GM23338 (cell line): ENCODE measurements at regions not wholly inside any gene's neighbourhood (a gene's known extent, or its start where the extent isn't known, plus 50 kb on each side); places are given as distances from the start of the nearest gene placed in this dataset.

Source experiments
- ATAC-seq: fragments of 200-7000 bp; cut with Tn5 transposase; 3 replicates; pipeline ENCODE4 v1.9.1; 2020
- DNase-seq: peaks from one replicate; pipeline ENCODE4 v3.0.0-alpha.2; 2015; ENCODE audit warnings: low spot score
- H2AFZ ChIP-seq: fragments of 200-600 bp; sonication (generic); 2 replicates; pipeline ENCODE4 v1.8.0; 2016; ENCODE audit warnings: antibody characterized with exemption, mild to moderate bottlenecking, moderate library complexity
- H3F3A ChIP-seq: fragments of 200-600 bp; sonication (generic); replicated peaks from 2 replicates; pipeline ENCODE4 v1.8.0; 2017; ENCODE audit warnings: antibody characterized with exemption, mixed run types, low read depth
- H3K27ac ChIP-seq: fragments of 200-600 bp; sonication (generic); 2 replicates; pipeline ENCODE4 v1.6.1; 2016; ENCODE audit warnings: low read depth
- H3K27me3 ChIP-seq: fragments of 200-600 bp; sonication (generic); 2 replicates; pipeline ENCODE4 v1.8.0; 2016; ENCODE audit warnings: mild to moderate bottlenecking, mixed run types, moderate library complexity; ENCODE audit not compliant: insufficient read depth
- H3K36me3 ChIP-seq: fragments of 200-600 bp; sonication (generic); 2 replicates; pipeline ENCODE4 v1.8.0; 2016; ENCODE audit warnings: mild to moderate bottlenecking; ENCODE audit not compliant: insufficient read depth
- H3K4me1 ChIP-seq: fragments of 200-600 bp; sonication (generic); 2 replicates; pipeline ENCODE4 v1.8.0; 2016; ENCODE audit warnings: mild to moderate bottlenecking, moderate library complexity; ENCODE audit not compliant: insufficient read depth
- H3K4me2 ChIP-seq: fragments of 200-600 bp; sonication (generic); 2 replicates; pipeline ENCODE4 v1.7.1; 2017; ENCODE audit warnings: mixed run types
- H3K4me3 ChIP-seq: fragments of 200-600 bp; sonication (generic); 2 replicates; pipeline ENCODE4 v1.6.1; 2016; ENCODE audit warnings: mixed run types
- H3K79me2 ChIP-seq: fragments of 200-600 bp; sonication (generic); replicated peaks from 2 replicates; pipeline ENCODE4 v1.8.0; 2017; ENCODE audit warnings: mild to moderate bottlenecking; ENCODE audit not compliant: insufficient read depth
- H3K9me2 ChIP-seq: fragments of 200-600 bp; sonication (generic); 2 replicates; pipeline ENCODE4 v1.8.0; 2017; ENCODE audit not compliant: insufficient read depth
- H4K20me1 ChIP-seq: fragments of 200-600 bp; sonication (generic); replicated peaks from 2 replicates; pipeline ENCODE4 v1.8.0; 2017; ENCODE audit warnings: mild to moderate bottlenecking; ENCODE audit not compliant: insufficient read depth
- H3K27ac Mint-ChIP-seq: 2 replicates; pipeline ENCODE4 v1.8.0; 2020; ENCODE audit warnings: inconsistent platforms, mild to moderate bottlenecking, moderate library complexity, mixed read lengths
- H3K27me3 Mint-ChIP-seq: 3 replicates; pipeline ENCODE4 v1.8.0; 2022; ENCODE audit warnings: low read depth, mild to moderate bottlenecking, moderate library complexity, mixed read lengths, inconsistent platforms; ENCODE audit not compliant: insufficient read depth, poor library complexity
- H3K36me3 Mint-ChIP-seq: 3 replicates; pipeline ENCODE4 v1.8.0; 2021; ENCODE audit warnings: low read depth, mild to moderate bottlenecking, inconsistent platforms, moderate library complexity, mixed read lengths
- H3K4me1 Mint-ChIP-seq: 3 replicates; pipeline ENCODE4 v1.8.0; 2020; ENCODE audit warnings: mild to moderate bottlenecking, inconsistent platforms, mixed read lengths
- H3K4me3 Mint-ChIP-seq: 3 replicates; pipeline ENCODE4 v1.8.0; 2021; ENCODE audit warnings: moderate library complexity, mild to moderate bottlenecking, inconsistent platforms, mixed read lengths
- H3K9me3 Mint-ChIP-seq: 3 replicates; pipeline ENCODE4 v1.8.0; 2020; ENCODE audit warnings: moderate library complexity, mild to moderate bottlenecking, inconsistent platforms, mixed read lengths
- CREB1 ChIP-seq: fragments of 250-450 bp; sonication (Bioruptor Pico); IDR thresholded peaks from 2 replicates; pipeline ENCODE4 v1.5.0; 2020; ENCODE audit warnings: low read depth, mild to moderate bottlenecking, moderate library complexity
- EZH2 ChIP-seq: fragments of 200-600 bp; sonication (generic); IDR thresholded peaks from one replicate; pipeline ENCODE4 v1.8.0; 2017; ENCODE audit warnings: antibody characterized with exemption, mild to moderate bottlenecking, low read depth; ENCODE audit not compliant: unreplicated experiment
- STAT1 ChIP-seq: IDR thresholded peaks from one replicate; pipeline ENCODE4 v1.6.1; 2016; ENCODE audit warnings: antibody characterized with exemption; ENCODE audit not compliant: unreplicated experiment
- ZNF114 ChIP-seq: fragments of 250-450 bp; sonication (Bioruptor Pico); IDR thresholded peaks from 2 replicates; pipeline ENCODE4 v1.5.0; 2020; ENCODE audit warnings: mild to moderate bottlenecking, moderate library complexity
- ZNF331 ChIP-seq: fragments of 250-450 bp; sonication (Bioruptor Pico); IDR thresholded peaks from 2 replicates; pipeline ENCODE4 v1.5.0; 2020; ENCODE audit warnings: low read depth, mild to moderate bottlenecking, moderate library complexity
- TF ChIP-seq, protein P1 (sequence below), 2 experiments: fragments of 200-600 bp in 1 of 2; sonication (generic) in 1 of 2; conservative IDR thresholded peaks; 2 replicates each; pipeline versions ENCODE4 v1.5.1 to v1.6.1; 2016 to 2017; ENCODE audit warnings: antibody characterized with exemption in 2 of 2, low read depth in 2 of 2, mild to moderate bottlenecking in 2 of 2, moderate library complexity in 1 of 2
- TF ChIP-seq, protein P2 (sequence below): IDR thresholded peaks from one replicate; pipeline ENCODE4 v1.6.1; 2018; ENCODE audit warnings: antibody characterized with exemption; ENCODE audit not compliant: unreplicated experiment
- TF ChIP-seq, protein P3 (sequence below): IDR thresholded peaks from 2 replicates; pipeline ENCODE4 v1.6.1; 2016; ENCODE audit warnings: antibody characterized with exemption

DNA sequence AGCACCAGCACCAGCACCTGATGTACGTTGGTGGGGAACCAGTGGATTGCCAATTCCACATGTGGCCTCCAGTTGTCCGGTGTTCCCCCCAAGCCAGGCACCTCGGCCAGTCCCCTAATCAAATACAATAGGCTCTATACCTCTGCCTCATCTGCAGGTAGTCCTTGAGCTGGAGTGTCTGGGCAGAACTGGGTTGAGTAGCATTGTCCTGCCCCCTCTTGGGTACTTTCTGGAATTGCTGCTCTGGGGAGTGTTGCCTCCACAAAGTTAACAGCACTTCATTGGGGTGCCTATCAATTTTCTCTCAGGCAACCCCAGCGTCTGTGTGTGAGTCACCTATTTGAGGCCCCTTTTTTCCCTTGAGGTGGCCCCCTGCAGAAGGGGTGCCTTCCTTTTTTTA lies 413.0 kb upstream of the LARGE1 start:
- H3K27ac Mint-ChIP-seq, result no peak overlapping the region
- Histone ChIP-seq H3K27ac (no peak overlapping the region), H3K9me2 (no peaks in the 10 kb centered on the region), H3K4me2 (no peak overlapping the region), H4K20me1 (no peaks in the 10 kb centered on the region), H3K36me3 (no peaks in the 10 kb centered on the region; the same call in 1 of the 2 replicates), H3F3A (no peaks in the 10 kb centered on the region), H3K4me3 (no peak overlapping the region), H3K27me3 (no peaks in the 10 kb centered on the region), H2AFZ (no peak overlapping the region), H3K79me2 (no peaks in the 10 kb centered on the region), H3K4me1 (no peaks in the 10 kb centered on the region)
- TF ChIP-seq CREB1 (CRISPR knock-in tag), result no peak
- TF ChIP-seq, protein P1, sequence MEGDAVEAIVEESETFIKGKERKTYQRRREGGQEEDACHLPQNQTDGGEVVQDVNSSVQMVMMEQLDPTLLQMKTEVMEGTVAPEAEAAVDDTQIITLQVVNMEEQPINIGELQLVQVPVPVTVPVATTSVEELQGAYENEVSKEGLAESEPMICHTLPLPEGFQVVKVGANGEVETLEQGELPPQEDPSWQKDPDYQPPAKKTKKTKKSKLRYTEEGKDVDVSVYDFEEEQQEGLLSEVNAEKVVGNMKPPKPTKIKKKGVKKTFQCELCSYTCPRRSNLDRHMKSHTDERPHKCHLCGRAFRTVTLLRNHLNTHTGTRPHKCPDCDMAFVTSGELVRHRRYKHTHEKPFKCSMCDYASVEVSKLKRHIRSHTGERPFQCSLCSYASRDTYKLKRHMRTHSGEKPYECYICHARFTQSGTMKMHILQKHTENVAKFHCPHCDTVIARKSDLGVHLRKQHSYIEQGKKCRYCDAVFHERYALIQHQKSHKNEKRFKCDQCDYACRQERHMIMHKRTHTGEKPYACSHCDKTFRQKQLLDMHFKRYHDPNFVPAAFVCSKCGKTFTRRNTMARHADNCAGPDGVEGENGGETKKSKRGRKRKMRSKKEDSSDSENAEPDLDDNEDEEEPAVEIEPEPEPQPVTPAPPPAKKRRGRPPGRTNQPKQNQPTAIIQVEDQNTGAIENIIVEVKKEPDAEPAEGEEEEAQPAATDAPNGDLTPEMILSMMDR (conservative IDR thresholded peaks at IDR 0.05; ENCODE audit: low read depth in 2 of 2), result peak; percentile 30 to 52
- no peak for ATAC-seq
- peaks cover 14% of the 10 kb centered on the region for H3K36me3 Mint-ChIP-seq
- H3K9me3 Mint-ChIP-seq, result peaks cover 72% of the 10 kb centered on the region
- DNase-seq, result peak; percentile 16
- H3K4me1 Mint-ChIP-seq, result no peaks in the 10 kb centered on the region
- peaks cover 3% of the 10 kb centered on the region for H3K27me3 Mint-ChIP-seq
- H3K4me3 Mint-ChIP-seq, result no peak overlapping the region

DNA sequence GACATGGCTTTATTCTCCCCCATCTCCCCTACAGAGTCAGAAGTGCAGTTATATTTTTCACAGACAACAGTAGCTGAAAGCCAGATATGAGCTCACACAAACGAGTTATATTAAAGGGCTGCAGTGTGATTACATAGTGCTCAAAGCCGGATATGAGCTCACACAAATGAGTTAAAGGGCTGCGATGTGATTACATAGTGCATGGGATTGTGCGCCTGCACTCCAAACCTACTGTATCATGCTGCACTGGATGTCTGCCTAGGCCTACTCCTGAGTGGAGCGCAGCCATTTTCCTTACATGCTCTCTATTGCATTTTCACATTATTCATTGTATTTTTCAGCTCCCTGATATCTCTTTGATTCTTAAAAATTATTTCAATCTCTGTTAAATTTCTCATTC lies 414.6 kb upstream of the LARGE1 start:
- Mint-ChIP-seq H3K36me3 (peaks cover 14% of the 10 kb centered on the region), H3K4me3 (no peak overlapping the region), H3K27me3 (peaks cover 3% of the 10 kb centered on the region), H3K4me1 (no peaks in the 10 kb centered on the region), H3K27ac (no peak overlapping the region), H3K9me3 (peaks cover 81% of the 10 kb centered on the region)
- H3K79me2 ChIP-seq, result no peaks in the 10 kb centered on the region
- ATAC-seq (no peak), DNase-seq (peak; percentile 51)
- no peaks in the 10 kb centered on the region for H3F3A ChIP-seq
- no peak overlapping the region for H2AFZ ChIP-seq
- H3K36me3 ChIP-seq, result no peaks in the 10 kb centered on the region; the same call in 1 of the 2 replicates
- no peaks in the 10 kb centered on the region for H4K20me1 ChIP-seq
- H3K27me3 ChIP-seq, result no peaks in the 10 kb centered on the region
- no peak overlapping the region for H3K4me3 ChIP-seq
- H3K4me1 ChIP-seq, result no peaks in the 10 kb centered on the region
- H3K9me2 ChIP-seq, result no peaks in the 10 kb centered on the region
- no peak overlapping the region for H3K27ac ChIP-seq
- H3K4me2 ChIP-seq, result no peak overlapping the region
- TF ChIP-seq ZNF331 (CRISPR knock-in tag), result no peak
- TF ChIP-seq, protein P1 (conservative IDR thresholded peaks at IDR 0.05; ENCODE audit: low read depth in 2 of 2), result no peak
- TF ChIP-seq CREB1 (CRISPR knock-in tag), result no peak
- TF ChIP-seq, protein P2, sequence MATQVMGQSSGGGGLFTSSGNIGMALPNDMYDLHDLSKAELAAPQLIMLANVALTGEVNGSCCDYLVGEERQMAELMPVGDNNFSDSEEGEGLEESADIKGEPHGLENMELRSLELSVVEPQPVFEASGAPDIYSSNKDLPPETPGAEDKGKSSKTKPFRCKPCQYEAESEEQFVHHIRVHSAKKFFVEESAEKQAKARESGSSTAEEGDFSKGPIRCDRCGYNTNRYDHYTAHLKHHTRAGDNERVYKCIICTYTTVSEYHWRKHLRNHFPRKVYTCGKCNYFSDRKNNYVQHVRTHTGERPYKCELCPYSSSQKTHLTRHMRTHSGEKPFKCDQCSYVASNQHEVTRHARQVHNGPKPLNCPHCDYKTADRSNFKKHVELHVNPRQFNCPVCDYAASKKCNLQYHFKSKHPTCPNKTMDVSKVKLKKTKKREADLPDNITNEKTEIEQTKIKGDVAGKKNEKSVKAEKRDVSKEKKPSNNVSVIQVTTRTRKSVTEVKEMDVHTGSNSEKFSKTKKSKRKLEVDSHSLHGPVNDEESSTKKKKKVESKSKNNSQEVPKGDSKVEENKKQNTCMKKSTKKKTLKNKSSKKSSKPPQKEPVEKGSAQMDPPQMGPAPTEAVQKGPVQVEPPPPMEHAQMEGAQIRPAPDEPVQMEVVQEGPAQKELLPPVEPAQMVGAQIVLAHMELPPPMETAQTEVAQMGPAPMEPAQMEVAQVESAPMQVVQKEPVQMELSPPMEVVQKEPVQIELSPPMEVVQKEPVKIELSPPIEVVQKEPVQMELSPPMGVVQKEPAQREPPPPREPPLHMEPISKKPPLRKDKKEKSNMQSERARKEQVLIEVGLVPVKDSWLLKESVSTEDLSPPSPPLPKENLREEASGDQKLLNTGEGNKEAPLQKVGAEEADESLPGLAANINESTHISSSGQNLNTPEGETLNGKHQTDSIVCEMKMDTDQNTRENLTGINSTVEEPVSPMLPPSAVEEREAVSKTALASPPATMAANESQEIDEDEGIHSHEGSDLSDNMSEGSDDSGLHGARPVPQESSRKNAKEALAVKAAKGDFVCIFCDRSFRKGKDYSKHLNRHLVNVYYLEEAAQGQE, result no peak
- no peak for TF ChIP-seq EZH2
- TF ChIP-seq STAT1, result no peak
- no peak for TF ChIP-seq ZNF114
- TF ChIP-seq, protein P3, sequence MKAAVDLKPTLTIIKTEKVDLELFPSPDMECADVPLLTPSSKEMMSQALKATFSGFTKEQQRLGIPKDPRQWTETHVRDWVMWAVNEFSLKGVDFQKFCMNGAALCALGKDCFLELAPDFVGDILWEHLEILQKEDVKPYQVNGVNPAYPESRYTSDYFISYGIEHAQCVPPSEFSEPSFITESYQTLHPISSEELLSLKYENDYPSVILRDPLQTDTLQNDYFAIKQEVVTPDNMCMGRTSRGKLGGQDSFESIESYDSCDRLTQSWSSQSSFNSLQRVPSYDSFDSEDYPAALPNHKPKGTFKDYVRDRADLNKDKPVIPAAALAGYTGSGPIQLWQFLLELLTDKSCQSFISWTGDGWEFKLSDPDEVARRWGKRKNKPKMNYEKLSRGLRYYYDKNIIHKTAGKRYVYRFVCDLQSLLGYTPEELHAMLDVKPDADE, result no peak
